GM21576 (cell line): ENCODE measurements at regions not wholly inside any gene's neighbourhood (a gene's known extent, or its start where the extent isn't known, plus 50 kb on each side); places are given as distances from the start of the nearest gene placed in this dataset.
"Not testable (repeated sequence)": the region's sequence is repeated elsewhere in the genome, so short reads cannot be mapped to it uniquely, and the experiment has no call there.

Experiments
- ATAC-seq: cut with Tn5 transposase; IDR thresholded peaks from one replicate; pipeline ENCODE4 v1.9.1; 2021; ENCODE audit warnings: mild to moderate bottlenecking, moderate library complexity; ENCODE audit not compliant: unreplicated experiment

- ATAC-seq, result no peak
These were observed 555.2 kb upstream of the FANCL start for GRCh38 chr2:58796239-58796910.

DNA sequence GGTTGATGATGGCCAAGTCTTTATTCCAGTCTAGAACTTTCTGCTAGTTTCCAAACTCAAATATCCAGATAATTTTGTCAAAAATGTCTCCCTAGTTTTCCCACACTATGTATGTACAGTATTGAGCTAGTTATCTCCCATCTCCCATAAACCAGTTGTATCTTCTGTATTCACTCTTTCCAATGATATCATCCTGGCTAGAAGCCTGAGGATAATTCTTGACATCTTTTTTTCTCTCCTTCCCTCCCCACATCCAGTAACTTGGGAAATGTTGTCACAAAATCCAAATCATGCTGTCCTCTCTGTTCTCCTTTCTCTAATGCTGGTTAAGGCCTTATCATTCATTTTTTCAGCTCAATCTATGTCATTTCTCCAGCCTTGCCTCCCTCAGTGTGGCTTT is 553.8 kb upstream of the FANCL start:
- ATAC-seq, result no peak

GRCh38 chr2:58794103-58794502 is 553.0 kb upstream of the FANCL start:
- ATAC-seq, result no peak

DNA sequence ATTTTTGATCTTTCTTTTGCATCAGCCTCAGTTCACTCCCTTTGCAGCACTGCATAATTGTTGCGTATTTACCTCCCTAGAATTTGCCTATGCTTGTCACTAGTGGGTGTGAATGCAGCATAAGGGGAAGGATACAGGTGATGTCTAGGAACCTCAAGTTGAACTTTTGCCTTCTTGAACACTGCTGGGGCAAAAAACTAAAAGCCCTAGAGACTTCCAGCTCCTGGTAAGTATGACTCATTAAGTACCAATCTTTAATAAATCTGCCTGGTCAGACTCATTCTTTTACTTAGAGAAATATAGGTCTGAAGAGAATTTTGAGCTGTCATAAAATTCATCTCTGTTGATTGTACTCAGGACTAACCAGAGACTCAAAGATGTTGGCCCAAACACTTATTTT is 547.3 kb upstream of the FANCL start:
- ATAC-seq, result no peak

- ATAC-seq, result no peak
These were observed 529.7 kb upstream of the FANCL start for GRCh38 chr2:58770846-58771245.

DNA sequence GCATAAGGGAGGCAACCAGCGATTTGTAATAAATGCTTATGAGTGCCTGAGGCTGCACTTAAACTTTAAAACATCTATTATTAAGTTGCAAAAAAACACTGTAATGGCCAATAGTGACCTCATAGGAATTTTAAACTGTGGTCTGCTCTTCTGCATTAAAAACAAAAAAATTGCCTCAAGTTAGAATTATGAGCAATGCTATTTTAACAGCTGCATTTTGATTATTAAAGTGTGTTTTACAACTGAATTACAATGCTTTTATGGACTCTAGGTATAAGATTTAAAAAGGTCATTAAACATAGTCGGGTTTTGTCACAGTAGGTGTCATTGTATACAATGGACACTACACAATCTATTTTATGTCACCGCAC is 528.7 kb upstream of the FANCL start:
- no peak for ATAC-seq

- ATAC-seq, result no peak
These were observed 528.2 kb upstream of the FANCL start for GRCh38 chr2:58769111-58769863.

DNA sequence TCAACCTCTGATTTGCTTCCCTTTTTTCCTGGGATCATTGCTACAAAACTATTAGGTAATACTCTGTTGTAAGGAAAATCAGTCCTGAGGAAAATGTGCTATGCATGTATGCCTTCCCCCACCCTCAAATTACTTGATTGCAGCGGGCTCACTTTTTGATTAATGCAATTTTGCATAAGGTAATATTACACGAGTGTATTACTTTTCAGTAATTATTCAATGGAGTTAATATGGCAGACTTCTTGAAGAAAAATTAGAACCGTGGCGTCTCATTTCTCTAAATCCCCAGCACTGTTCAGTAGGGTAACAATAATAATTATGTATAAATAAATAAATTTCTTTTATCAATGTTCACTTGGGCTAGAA is 527.6 kb upstream of the FANCL start:
- ATAC-seq, result no peak

DNA sequence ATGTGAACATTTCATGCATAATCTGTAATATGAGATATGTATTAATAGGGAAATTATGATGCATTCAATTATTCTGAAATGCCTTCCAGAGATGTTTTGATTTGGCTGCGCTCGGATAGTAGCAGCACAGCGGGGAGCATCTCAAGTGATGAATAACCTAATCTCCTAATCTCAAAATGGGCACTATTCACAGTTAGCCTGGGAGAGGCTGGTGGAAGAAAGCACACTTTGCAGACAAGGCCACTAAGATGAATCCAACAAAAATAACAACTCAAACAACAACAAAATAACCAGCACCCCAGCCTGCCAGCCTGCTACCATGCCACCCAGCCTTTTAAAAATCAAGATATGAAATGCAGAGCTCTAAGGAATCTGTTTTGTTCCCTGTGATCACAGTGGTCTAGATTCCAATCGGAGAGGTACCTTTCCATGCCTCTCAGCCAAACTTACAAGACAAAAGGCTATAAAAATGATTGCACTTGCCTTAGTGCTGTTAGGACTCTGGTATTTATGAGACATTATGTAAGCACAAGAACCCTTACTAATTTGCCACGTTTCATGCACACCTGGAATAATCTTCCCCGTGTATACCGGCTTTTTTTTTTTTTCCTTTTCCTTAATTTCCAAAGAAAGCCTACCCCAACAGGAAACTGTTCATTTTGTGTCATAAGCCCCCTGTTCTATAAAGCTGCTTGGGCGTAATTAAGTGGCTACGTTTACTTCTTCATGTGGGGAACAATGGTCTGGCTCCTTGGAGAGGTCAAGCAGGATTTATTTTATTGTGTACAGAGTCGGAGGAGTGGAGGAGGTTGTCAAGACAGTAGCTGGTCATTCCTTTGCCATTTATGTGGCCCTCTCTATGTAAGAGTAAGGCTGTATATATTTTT is 526.9 kb upstream of the FANCL start:
- ATAC-seq, result no peak

- no peak for ATAC-seq
These were observed 523.4 kb upstream of the FANCL start for GRCh38 chr2:58764338-58765104.

DNA sequence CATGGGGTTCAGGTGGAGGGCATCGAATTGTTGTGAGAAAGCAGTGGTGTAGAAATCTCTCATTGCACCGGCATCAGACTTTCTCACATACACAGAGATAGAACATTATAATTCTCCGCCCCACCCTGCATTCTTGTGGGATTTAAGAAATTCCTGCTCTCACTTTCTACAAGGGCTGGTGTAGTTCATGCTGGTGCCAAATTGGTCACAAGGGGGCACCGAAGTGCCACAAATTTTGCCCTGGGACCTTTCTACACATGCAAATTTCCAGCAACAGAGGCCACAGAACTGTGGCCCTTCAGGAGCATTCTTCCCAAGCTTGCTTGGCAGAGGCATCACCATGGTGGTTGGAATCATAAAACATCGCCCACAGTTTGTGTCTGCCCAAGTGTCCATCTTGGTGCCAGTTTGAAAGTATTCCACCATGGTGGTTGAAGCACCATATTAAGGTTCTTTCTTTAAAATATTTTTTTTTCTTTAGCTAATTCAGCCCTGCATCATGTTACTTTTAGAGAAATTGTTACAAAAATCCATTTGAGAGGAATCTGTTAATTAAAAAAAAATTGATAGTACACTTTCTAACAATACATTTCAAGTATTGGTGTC is 521.2 kb upstream of the FANCL start:
- peak; percentile 76 for ATAC-seq

DNA sequence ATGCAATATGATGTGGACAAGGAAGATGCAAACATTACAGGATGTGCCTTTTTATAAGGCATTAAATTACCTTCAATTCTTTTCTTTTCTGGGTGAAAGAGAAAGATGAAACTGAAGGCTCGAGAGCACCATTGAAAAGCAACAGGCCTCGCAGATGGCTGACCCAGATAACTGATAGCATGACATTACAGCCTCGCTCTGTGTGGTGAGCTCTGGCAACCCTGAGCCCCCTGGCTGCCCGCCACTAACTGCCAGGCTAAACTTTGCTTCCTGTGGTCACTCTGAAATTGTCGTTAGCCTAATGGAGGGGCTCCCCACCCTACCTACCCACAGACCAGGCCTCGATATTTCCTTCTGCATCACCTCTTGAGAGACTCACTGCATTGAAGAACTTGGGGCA is 516.8 kb upstream of the FANCL start:
- no peak for ATAC-seq

DNA sequence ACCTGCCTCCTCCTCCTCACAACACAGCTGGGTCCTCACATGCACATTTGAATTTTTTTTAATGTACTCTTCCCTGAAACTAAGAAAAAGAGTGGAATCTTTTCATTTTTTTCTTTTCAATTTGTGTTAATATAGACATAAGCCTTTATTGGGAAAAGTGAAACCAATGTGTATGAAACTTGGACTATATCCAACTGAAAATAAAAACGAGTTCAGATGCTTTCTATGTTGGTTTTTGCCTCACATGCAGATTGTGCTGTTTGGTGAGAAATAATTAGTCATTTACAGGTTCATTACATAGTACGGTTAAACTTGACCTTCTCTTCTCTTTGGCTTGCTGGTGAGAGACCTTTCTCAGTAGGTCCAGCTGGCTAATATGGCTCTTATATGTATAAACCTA is 515.2 kb upstream of the FANCL start:
- no peak for ATAC-seq

DNA sequence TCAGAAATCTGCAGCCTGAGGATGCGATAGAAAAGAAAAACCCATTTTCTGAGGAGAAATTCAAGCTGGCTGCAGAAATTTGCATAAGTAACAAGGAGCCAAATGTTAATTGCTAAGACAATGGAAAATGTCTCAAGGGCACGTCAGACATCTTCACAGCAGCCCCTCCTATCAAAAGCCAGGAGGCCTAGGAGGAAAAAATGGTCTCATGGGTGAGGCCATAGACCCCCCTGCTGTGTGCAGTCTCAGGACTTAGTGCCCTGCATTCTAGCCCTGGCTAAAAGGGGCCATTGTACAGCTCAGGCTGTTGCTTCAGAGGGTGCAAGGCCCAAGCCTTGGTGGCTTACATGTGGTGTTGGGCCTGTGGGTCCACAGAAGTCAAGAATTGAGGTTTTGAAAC is 511.4 kb upstream of the FANCL start:
- not testable (repeated sequence) for ATAC-seq

- not testable (repeated sequence) for ATAC-seq
These were observed 510.6 kb upstream of the FANCL start for GRCh38 chr2:58751676-58752075.

DNA sequence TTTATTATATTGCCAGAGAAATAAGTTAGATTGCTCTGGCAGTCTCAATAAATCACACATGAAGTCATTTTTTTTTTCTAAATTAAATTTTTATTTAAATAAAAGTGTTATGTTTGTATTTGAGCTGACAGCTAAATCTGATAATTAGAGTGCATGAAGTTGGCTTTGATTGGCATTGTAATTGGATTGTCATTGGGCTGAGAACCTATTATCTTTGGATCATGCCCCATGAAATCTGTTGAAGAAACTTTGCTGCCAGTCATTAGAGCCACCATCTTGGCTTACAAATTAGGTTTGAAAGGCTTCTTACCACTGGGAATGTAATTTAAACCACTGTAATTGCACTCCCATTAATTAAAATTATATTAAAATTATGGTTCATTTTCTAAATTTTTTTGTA is 507.9 kb upstream of the FANCL start:
- no peak for ATAC-seq

- ATAC-seq, result not testable (repeated sequence)
These were observed 504.2 kb upstream of the FANCL start for GRCh38 chr2:58745334-58745733.

DNA sequence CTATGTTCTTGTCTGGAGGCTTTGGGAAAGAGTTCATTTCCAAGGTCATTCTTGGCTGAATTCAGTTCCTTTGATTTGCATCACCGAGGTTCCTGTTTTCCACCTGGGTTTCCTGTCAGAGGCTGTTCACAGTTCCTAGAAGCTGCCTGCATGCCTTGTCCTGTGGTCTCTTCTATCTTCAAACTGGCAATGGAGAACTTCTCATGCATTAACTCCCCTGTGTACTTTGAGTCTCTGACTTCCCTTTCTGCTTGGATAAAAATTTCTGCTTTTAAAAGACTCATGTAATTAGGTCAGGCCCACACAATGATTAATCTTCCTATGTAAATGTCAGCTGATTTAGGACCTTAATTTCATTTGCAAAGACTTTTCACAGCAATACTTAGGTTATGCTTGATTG is 499.3 kb upstream of the FANCL start:
- ATAC-seq, result no peak

GRCh38 chr2:58739033-58739432 is 497.9 kb upstream of the FANCL start:
- ATAC-seq, result no peak

DNA sequence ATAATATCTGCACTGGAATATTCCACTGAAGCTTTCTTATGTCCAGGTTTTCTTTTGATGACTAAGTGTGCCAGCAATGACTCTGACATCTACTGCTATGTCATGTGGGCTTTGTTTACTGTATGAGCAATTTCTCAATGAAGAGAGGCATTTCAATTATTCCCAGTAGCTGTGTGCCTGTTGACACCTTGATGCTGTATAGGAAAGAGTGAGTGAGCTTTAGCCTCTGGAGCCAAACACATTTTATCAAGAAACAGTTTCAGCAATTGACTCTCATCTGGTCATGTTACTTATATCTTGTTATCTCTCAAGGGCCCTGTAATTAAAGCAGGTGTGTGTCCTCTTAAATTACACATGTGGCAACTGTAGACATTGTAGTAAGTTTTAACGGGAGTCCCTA is 493.2 kb upstream of the FANCL start:
- no peak for ATAC-seq

DNA sequence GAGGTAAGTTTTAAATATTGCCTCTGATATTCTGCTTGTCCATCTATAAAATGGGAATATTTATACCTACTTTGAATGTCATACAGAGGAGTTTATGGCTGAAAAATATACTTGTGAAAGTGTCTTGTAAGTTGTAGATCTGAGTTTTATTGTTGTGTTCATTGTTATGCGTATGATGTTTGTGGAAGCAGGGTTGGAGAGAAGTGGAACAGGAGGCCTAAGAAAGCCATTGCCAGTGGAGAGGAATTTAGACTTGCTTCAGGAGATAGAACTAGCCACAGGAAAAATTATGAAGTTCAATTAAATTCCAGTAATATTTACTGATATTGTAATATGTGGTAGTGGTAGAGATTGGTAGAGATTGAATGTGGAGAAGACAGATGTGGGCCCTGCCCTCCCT is 491.9 kb upstream of the FANCL start:
- ATAC-seq, result no peak
